ENCODE measurements at regions not wholly inside any gene's neighbourhood (a gene's known extent, or its start where the extent isn't known, plus 50 kb on each side); places are given as distances from the start of the nearest gene placed in this dataset.
"Not testable (repeated sequence)": the region's sequence is repeated elsewhere in the genome, so short reads cannot be mapped to it uniquely, and the experiment has no call there.

DNA sequence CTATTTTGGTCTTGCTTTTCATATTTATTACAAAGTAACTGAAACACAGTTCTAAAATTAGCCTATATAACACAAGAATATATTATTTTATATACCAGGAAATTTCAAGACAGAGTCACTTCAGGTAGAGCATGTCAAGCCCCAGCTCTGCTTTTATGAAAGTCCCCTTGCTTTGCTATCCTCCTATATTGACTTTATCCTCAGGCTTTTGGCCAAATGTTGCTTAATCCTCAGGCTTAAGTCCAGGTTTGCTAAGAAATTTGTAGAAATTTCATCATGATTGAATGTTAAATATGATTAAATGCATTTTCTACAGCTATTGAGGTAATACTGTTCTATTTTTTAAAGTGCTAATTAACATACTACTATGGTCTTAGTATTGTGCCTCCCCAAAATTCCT, 227.6 kb downstream of the FZD1 start:
- H3K4me3 ChIP-seq (ENCODE audit: control insufficient read depth, low read depth, low read length), result no peak overlapping the region
- TF ChIP-seq, protein P1, sequence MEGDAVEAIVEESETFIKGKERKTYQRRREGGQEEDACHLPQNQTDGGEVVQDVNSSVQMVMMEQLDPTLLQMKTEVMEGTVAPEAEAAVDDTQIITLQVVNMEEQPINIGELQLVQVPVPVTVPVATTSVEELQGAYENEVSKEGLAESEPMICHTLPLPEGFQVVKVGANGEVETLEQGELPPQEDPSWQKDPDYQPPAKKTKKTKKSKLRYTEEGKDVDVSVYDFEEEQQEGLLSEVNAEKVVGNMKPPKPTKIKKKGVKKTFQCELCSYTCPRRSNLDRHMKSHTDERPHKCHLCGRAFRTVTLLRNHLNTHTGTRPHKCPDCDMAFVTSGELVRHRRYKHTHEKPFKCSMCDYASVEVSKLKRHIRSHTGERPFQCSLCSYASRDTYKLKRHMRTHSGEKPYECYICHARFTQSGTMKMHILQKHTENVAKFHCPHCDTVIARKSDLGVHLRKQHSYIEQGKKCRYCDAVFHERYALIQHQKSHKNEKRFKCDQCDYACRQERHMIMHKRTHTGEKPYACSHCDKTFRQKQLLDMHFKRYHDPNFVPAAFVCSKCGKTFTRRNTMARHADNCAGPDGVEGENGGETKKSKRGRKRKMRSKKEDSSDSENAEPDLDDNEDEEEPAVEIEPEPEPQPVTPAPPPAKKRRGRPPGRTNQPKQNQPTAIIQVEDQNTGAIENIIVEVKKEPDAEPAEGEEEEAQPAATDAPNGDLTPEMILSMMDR (IDR thresholded peaks at IDR 0.05; ENCODE audit: control insufficient read depth, insufficient read depth, low read depth, low read length, missing control alignments), result no peak
- no peak for DNase-seq (ENCODE audit: low read depth)

DNA sequence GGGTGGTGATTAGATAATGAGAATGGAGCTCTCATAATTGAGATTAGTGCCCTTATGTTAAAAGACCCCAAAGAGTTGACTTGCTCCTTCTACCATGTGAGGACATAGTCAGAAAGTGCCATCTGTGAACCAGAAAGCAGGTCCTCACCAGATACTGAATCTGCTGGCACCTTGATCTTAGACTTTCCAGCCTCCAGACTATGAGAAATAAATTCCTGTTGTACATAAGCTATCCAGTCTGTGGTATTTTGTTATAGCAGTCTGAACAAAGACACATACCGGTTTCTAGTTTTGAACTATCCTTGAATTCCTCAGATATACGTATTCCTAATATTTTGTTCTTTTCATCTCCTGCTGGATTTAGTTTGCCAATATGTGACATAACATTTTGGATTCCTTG, 228.1 kb downstream of the FZD1 start:
- TF ChIP-seq, protein P1 (IDR thresholded peaks at IDR 0.05; ENCODE audit: control insufficient read depth, insufficient read depth, low read depth, low read length, missing control alignments), result no peak
- H3K4me3 ChIP-seq (ENCODE audit: control insufficient read depth, low read depth, low read length), result no peak overlapping the region
- DNase-seq (ENCODE audit: low read depth), result no peak

DNA sequence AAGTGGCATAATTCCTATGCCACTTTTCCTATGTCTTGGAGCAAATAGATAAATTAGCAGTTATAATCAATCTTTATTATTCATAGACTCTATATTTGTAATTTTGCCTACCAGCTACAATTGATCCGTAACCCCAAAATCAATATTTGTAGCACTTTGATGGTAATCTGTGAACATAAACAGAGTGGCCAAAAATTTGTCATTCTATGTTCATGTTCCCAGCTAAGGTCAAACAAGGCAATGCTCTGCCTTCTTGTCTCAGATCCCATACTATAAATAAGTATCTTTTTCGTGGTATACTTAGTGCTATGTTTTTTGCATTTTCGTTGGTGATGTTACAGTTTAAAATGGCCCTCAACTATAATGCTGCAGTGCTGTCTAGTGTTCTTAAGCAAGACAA, 228.5 kb downstream of the FZD1 start:
- TF ChIP-seq, protein P1 (IDR thresholded peaks at IDR 0.05; ENCODE audit: control insufficient read depth, insufficient read depth, low read depth, low read length, missing control alignments), result no peak
- H3K4me3 ChIP-seq (ENCODE audit: control insufficient read depth, low read depth, low read length), result no peak overlapping the region
- DNase-seq (ENCODE audit: low read depth), result no peak

DNA sequence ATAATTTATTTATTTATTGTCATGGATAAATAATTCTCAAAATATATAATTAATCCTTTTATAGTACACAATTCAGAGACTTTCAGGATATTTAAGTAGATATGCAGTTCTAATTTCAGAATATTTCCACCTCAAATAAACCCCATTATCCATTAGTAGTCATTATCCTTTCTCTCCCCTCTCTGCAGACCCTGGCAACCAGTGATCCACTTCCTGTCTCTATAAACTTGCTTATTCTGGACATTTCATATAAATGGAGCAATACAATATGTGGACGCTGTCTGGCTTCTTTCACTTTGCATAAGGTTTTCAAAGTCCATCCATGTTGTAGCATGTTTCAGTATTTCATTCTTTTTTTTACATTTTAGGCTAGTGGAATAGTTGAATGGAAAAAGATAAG, 230.2 kb downstream of the FZD1 start:
- H3K4me3 ChIP-seq (ENCODE audit: control insufficient read depth, low read depth, low read length), result no peak overlapping the region
- TF ChIP-seq, protein P1 (IDR thresholded peaks at IDR 0.05; ENCODE audit: control insufficient read depth, insufficient read depth, low read depth, low read length, missing control alignments), result no peak
- DNase-seq (ENCODE audit: low read depth), result no peak

DNA sequence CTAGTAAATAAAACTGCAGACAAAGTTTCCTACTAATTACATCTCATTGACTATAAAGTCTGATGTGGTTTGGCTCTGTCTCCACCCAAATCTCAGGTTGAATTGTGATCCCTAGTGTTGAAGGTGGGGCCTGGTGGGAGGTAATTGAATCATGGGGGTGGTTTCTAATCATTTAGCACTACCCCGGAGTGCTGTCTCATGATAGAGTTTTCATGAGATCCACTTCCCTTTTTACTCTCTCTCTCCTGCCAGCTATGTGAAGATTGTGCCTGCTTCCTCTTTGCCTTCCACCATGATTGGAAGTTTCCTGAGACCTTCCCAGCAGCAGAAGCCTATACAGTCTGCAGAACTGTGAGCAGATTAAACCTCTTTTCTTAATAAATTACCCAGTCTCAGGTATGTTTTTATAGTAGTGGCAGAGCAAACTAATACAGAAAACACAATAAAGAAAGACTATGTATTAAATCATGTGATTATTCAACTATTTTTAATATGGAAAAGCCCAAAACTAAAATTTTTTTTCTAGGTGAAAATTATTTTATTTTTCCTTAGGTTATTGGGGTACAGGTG, 232.1 kb downstream of the FZD1 start:
- TF ChIP-seq, protein P1 (IDR thresholded peaks at IDR 0.05; ENCODE audit: control insufficient read depth, insufficient read depth, low read depth, low read length, missing control alignments), result no peak
- no peak overlapping the region for H3K4me3 ChIP-seq (ENCODE audit: control insufficient read depth, low read depth, low read length)
- no peak for DNase-seq (ENCODE audit: low read depth)

DNA sequence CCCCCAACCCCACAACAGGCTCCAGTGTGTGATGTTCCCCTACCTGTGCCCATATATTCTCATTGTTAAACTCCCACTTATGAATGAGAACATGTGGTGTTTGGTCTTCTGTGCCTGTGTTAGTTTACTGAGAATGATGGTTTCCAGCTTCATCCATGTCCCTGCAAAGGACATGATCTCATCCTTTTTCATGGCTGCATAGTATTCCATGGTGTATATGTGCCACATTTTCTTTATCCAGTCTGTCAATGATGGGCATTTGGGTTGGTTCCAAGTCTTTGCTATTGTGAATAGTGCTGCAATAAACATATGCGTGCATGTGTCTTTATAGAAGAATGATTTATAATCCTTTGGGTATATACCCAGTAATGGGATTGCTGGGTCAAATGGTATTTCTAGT, 233.0 kb downstream of the FZD1 start:
- not testable (repeated sequence) for DNase-seq (ENCODE audit: low read depth); H3K4me3 ChIP-seq (ENCODE audit: control insufficient read depth, low read depth, low read length)

DNA sequence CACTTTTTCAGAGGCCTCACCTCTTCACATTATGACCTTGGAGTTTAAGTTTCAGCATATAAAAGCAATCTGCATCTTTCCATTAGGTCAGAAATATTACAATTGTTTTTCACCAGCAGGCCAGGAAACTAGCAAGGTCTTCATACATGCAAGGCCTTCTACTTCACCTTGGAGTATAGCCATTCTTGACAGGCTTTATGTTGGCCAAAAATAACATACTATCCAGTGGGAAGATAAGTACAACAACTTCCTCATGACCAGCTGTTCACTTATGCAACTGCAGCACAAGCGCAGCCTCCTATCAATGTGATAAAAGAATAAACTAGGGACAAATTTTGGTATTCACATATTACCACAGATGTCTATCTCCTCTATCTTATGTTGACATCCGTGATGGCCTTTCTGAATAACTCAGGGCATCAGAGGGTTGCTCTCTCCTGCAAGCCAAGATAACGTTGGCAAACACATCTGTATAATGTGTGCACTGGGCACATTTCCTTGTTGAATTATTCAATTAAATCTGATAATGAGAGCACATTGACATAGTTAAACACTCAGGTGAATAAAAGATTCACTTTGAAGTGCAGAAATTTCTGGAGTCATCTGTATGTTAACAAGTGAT, 239.8 kb downstream of the FZD1 start:
- TF ChIP-seq, protein P1 (IDR thresholded peaks at IDR 0.05; ENCODE audit: control insufficient read depth, insufficient read depth, low read depth, low read length, missing control alignments), result no peak
- no peak overlapping the region for H3K4me3 ChIP-seq (ENCODE audit: control insufficient read depth, low read depth, low read length)
- no peak for DNase-seq (ENCODE audit: low read depth)

All from AG09309 (cell line).